ENCODE measurements at regions not wholly inside any gene's neighbourhood (a gene's known extent, or its start where the extent isn't known, plus 50 kb on each side); places are given as distances from the start of the nearest gene placed in this dataset.

- FAIRE-seq (no peak), ATAC-seq (no peak), DNase-seq (ENCODE audit: low read depth, low spot score) (no peak)
- Histone ChIP-seq H3K36me3 (ENCODE audit: control insufficient read depth in 2 of 2, insufficient read depth in 2 of 2, low read length in 1 of 2) (no peaks in the 10 kb centered on the region), H2AFZ (ENCODE audit: control insufficient read depth, low read depth, low read length) (no peak overlapping the region), H3K4me2 (ENCODE audit: control insufficient read depth, insufficient read depth) (no peak overlapping the region), H3K79me2 (ENCODE audit: control insufficient read depth, insufficient read depth, low read length) (no peaks in the 10 kb centered on the region), H3K9me3 (replicated peaks; ENCODE audit: control insufficient read depth, insufficient read depth, low read length) (no peaks in the 10 kb centered on the region), H3K27me3 (replicated peaks in 1 of 2; ENCODE audit: control insufficient read depth in 2 of 2, insufficient read depth in 2 of 2, low read length in 1 of 2) (no peaks in the 10 kb centered on the region), H4K20me1 (ENCODE audit: control insufficient read depth, insufficient read depth) (no peaks in the 10 kb centered on the region), H3K4me1 (ENCODE audit: control insufficient read depth, insufficient read depth, low read length) (no peaks in the 10 kb centered on the region), H3K4me3 (no peak overlapping the region), H3K9ac (ENCODE audit: control insufficient read depth, insufficient read depth, low read length) (no peak overlapping the region), H3K27ac (ENCODE audit: control insufficient read depth, insufficient read depth) (no peak overlapping the region)
- ChIA-PET POLR2A (no interaction called here), SMC1A (ENCODE audit: uncharacterized antibody, unreplicated experiment) (no interaction called here), CTCF (no interaction called here), RAD21 (ENCODE audit: unreplicated experiment) (no interaction called here)
- intact Hi-C loops (cut with micrococcal nuclease; ENCODE audit: unreplicated experiment) (no loop called here), in situ Hi-C loops (cut with MboI) (no loop called here)
- BruUV-seq (replicated peaks), result no TSS peak
- TF ChIP-seq ZNF274 (IDR thresholded peaks at IDR 0.05; ENCODE audit: insufficient read depth, insufficient read length) (no peak), CREB1 (IDR thresholded peaks at IDR 0.05; ENCODE audit: low read depth) (no peak), ATF7 (IDR thresholded peaks at IDR 0.05; ENCODE audit: low read depth) (no peak), MLLT1 (IDR thresholded peaks at IDR 0.05) (no peak), RUNX3 (IDR thresholded peaks at IDR 0.05; ENCODE audit: low read length) (no peak), BCL3 (IDR thresholded peaks at IDR 0.05; ENCODE audit: borderline replicate concordance, insufficient read depth, low read depth, low read length, poor library complexity, severe bottlenecking) (no peak), SREBF1 (IDR thresholded peaks at IDR 0.05; ENCODE audit: low read length) (no peak), NFIC (IDR thresholded peaks at IDR 0.05; ENCODE audit: low read depth, low read length) (no peak), ZBTB11 (CRISPR knock-in tag; IDR thresholded peaks at IDR 0.05) (no peak), MTA2 (IDR thresholded peaks at IDR 0.05; ENCODE audit: low read depth) (no peak), CBX5 (IDR thresholded peaks at IDR 0.05; ENCODE audit: low read depth) (no peak), SREBF2 (IDR thresholded peaks at IDR 0.05; ENCODE audit: low read length) (no peak), SUZ12 (IDR thresholded peaks at IDR 0.05; ENCODE audit: unreplicated experiment) (no peak), EED (IDR thresholded peaks at IDR 0.05; ENCODE audit: low read depth) (no peak), SMAD1 (IDR thresholded peaks at IDR 0.05; ENCODE audit: low read depth, partially characterized antibody) (no peak), HDGF (IDR thresholded peaks at IDR 0.05) (no peak), SIX5 (IDR thresholded peaks at IDR 0.05; ENCODE audit: low read depth, low read length, severe bottlenecking) (no peak), POLR2AphosphoS5 (IDR thresholded peaks at IDR 0.05; ENCODE audit: low read length) (no peak), TARDBP (IDR thresholded peaks at IDR 0.05; ENCODE audit: borderline replicate concordance) (no peak)
- WGBS (ENCODE audit: insufficient coverage, insufficient replicate concordance, low lambda C conversion rate, missing lambda C conversion rate), result 72% methylated on average over 6 of the region's 6 CpGs
Measured at GRCh38 chr16:73871088-73871733, 425.4 kb upstream of the PSMD7 start.
